Panc1 (cell line): ENCODE measurements at regions not wholly inside any gene's neighbourhood (a gene's known extent, or its start where the extent isn't known, plus 50 kb on each side); places are given as distances from the start of the nearest gene placed in this dataset.

Experiments
- ATAC-seq: fragments of 200-7000 bp; cut with Tn5 transposase; 2 replicates; pipeline ENCODE4 v1.9.1; 2020; ENCODE audit warnings: mild to moderate bottlenecking, moderate library complexity
- BruUV-seq: library from RNA; stranded (reverse); fragments of 400-500 nt; replicated peaks from 2 replicates; lab custom pipeline; 2021; lab: Mats Ljungman, UMichigan
- CTCF ChIA-PET: fragments of 300-600 bp; sonication (Branson Sonifier 250); formaldehyde crosslinking; loops from one replicate; lab custom pipeline; 2022; ENCODE audit warnings: antibody characterized with exemption; lab: Charles Lee
- POLR2A ChIA-PET: fragments of 300-600 bp; sonication (Branson Sonifier 250); formaldehyde crosslinking; loops from one replicate; lab custom pipeline; 2022; ENCODE audit warnings: antibody characterized with exemption; lab: Charles Lee
- DNase-seq: peaks from one replicate; pipeline ENCODE4 v3.0.0-alpha.2; 2010; ENCODE audit warnings: low read depth, low spot score
- H3K27ac ChIP-seq: 2 replicates; pipeline ENCODE4 v1.5.1; 2011; ENCODE audit warnings: mild to moderate bottlenecking, low read length, inconsistent platforms
- H3K27me3 ChIP-seq: fragments of 200-500 bp; sonication (Bioruptor generic); 2 replicates; pipeline ENCODE4 v1.6.0; 2014; ENCODE audit warnings: low read length, inconsistent platforms; ENCODE audit not compliant: control insufficient read depth, insufficient read depth
- H3K36me3 ChIP-seq: fragments of 200-500 bp; sonication (Bioruptor generic); 2 replicates; pipeline ENCODE4 v1.5.1; 2014; ENCODE audit warnings: inconsistent platforms, mild to moderate bottlenecking, low read length, moderate library complexity; ENCODE audit not compliant: control insufficient read depth, insufficient read depth
- H3K4me1 ChIP-seq: 2 replicates; pipeline ENCODE4 v1.5.1; 2011; ENCODE audit warnings: inconsistent platforms, mild to moderate bottlenecking, low read length, moderate library complexity; ENCODE audit not compliant: control insufficient read depth, insufficient read depth
- H3K4me3 ChIP-seq, 2 experiments: 2 replicates each; pipeline ENCODE4 v1.5.1; 2011 to 2012; ENCODE audit warnings: low read depth in 2 of 2, low read length in 2 of 2, mild to moderate bottlenecking in 2 of 2, inconsistent platforms in 1 of 2, moderate library complexity in 1 of 2
- H3K9me3 ChIP-seq: fragments of 200-500 bp; sonication (Bioruptor generic); 2 replicates; pipeline ENCODE4 v1.5.1; 2014; ENCODE audit warnings: low read depth, mild to moderate bottlenecking, inconsistent platforms, low read length, moderate library complexity; ENCODE audit not compliant: control insufficient read depth, insufficient read depth
- CTCF ChIP-seq: fragments of 450-650 bp; IDR thresholded peaks from 2 replicates; pipeline ENCODE4 v1.5.1; 2017; ENCODE audit warnings: mild to moderate bottlenecking
- POLR2AphosphoS5 ChIP-seq: IDR thresholded peaks from 2 replicates; pipeline ENCODE4 v1.6.1; 2012; ENCODE audit warnings: mild to moderate bottlenecking, low read depth, low read length, moderate library complexity
- REST ChIP-seq, 2 experiments: IDR thresholded peaks; 2 replicates each; pipeline ENCODE4 v1.6.1; 2011 to 2012; ENCODE audit warnings: low read depth in 2 of 2, control low read depth in 1 of 2, low read length in 1 of 2, mild to moderate bottlenecking in 1 of 2, moderate library complexity in 1 of 2; ENCODE audit not compliant: insufficient read depth in 1 of 2
- SIN3A ChIP-seq: IDR thresholded peaks from 2 replicates; pipeline ENCODE4 v1.6.1; 2012; ENCODE audit warnings: low read depth, mild to moderate bottlenecking, low read length, moderate library complexity, borderline replicate concordance; ENCODE audit not compliant: insufficient read depth
- TCF7L2 ChIP-seq: IDR thresholded peaks from 2 replicates; pipeline ENCODE4 v1.6.1; 2011; ENCODE audit warnings: mild to moderate bottlenecking, low read depth, low read length, inconsistent platforms
- in situ Hi-C: cut with HindIII; loops from 2 replicates; pipeline ENCODE4 v1.10.0; 2016; ENCODE audit warnings: low sequenced_read_pairs, low pct_unique_long_range_greater_than_20kb
- intact Hi-C: fragments of 100-400 bp; cut with micrococcal nuclease; formaldehyde crosslinking; loops from one replicate; pipeline ENCODE4 v1.10.0; 2022; ENCODE audit not compliant: unreplicated experiment

GRCh38 chr10:63683686-63684085 lies 162.5 kb downstream of the REEP3 start:
- ATAC-seq: no peak
- in situ Hi-C loops: no loop called here
- Histone ChIP-seq H3K4me1 (no peaks in the 10 kb centered on the region), H3K36me3 (no peaks in the 10 kb centered on the region), H3K27ac (no peak overlapping the region), H3K4me3 (no peak overlapping the region), H3K27me3 (no peaks in the 10 kb centered on the region), H3K9me3 (no peaks in the 10 kb centered on the region)
- DNase-seq: no peak
- ChIA-PET POLR2A (no interaction called here), CTCF (no interaction called here)
- no peak for TF ChIP-seq REST (IDR thresholded peaks at IDR 0.05; ENCODE audit: insufficient read depth in 1 of 2, low read depth in 2 of 2, low read length in 1 of 2)
- no peak for TF ChIP-seq CTCF
- TF ChIP-seq POLR2AphosphoS5: no peak
- no peak for TF ChIP-seq TCF7L2
- no peak for TF ChIP-seq SIN3A
- no TSS peak for BruUV-seq
- intact Hi-C loops: no loop called here

DNA sequence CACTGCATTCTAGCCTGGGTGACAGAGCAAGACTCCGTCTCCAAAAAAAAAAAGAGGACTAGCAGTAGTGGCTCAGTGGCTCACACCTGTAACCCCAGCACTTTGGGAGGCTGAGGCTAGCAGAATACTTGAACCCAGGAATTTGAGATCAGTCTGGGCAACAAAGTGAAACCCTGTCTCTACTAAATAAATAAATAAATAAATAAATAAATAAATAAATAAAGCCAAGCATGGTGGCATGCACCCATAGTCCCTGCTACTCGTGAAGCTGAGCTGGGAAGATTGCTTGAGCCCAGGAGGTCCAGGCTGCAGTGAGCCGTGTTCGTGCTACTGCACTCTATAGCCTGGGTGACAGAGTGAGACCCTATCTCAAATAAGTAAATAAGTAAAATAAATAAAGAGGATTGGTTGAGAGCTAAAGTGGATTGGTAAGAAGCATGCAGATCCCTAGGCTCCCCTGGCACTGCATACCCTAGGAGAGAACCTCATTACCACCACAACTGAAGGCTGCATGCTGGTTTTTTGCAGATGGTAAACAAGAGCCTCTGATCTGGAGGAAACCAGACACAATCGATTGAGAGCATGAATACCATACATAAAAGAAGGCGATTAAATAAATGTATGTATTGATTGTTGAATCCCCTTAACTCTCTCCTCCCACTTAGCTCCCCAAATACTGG lies 163.2 kb downstream of the REEP3 start:
- DNase-seq (no peak), ATAC-seq (no peak)
- no peak for TF ChIP-seq POLR2AphosphoS5
- no peak for TF ChIP-seq TCF7L2
- no peak for TF ChIP-seq REST (IDR thresholded peaks at IDR 0.05; ENCODE audit: insufficient read depth in 1 of 2, low read depth in 2 of 2, low read length in 1 of 2)
- TF ChIP-seq SIN3A: no peak
- no peak for TF ChIP-seq CTCF
- Histone ChIP-seq H3K4me1 (no peaks in the 10 kb centered on the region), H3K36me3 (no peaks in the 10 kb centered on the region), H3K9me3 (no peaks in the 10 kb centered on the region), H3K4me3 (no peak overlapping the region), H3K27me3 (no peaks in the 10 kb centered on the region), H3K27ac (no peak overlapping the region)
- no TSS peak for BruUV-seq
- ChIA-PET CTCF (no interaction called here), POLR2A (no interaction called here)
- in situ Hi-C loops (no loop called here), intact Hi-C loops (no loop called here)
